GM19351 (cell line): ENCODE measurements at regions not wholly inside any gene's neighbourhood (a gene's known extent, or its start where the extent isn't known, plus 50 kb on each side); places are given as distances from the start of the nearest gene placed in this dataset.
"Not testable (repeated sequence)": the region's sequence is repeated elsewhere in the genome, so short reads cannot be mapped to it uniquely, and the experiment has no call there.

ENCODE experiments used
- ATAC-seq: cut with Tn5 transposase; IDR thresholded peaks from one replicate; pipeline ENCODE4 v1.9.1; 2021; ENCODE audit warnings: mild to moderate bottlenecking, moderate library complexity; ENCODE audit not compliant: unreplicated experiment

DNA sequence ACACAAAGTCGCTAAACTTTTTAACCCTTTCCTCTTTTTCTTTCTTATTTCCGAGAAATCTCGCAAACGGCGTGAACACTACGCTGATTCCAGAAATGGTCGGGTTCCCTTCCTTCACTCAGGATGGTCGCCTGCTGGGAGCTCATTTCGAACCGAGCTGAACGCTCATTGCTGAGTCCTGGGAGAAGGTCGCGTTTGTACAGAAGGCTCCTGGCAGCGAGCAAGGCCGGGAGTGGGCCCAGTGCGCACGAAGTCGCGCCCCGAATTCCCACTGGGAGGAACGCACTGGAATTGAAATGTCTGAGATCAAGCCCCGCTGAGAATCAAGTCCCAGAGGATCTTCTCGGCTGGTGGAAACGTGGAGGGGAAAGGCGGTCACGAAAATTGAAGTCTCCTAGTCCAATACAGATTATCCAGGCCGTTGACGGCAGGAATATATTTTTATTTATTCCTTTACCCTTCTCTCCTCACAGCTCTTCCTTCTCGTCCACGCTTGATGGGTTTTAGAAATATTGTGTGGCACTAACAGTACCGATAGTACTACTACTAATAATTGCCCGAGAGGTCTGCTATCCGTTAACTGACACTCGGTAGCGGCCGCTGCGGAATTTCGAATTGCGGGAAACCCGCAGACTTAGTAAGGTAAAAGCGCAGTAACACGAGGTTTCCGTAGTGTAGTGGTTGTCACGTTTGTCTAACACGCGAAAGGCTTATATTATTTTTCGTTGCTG lies 207.2 kb upstream of the ZNF184 start:
- peak; percentile 26 for ATAC-seq

DNA sequence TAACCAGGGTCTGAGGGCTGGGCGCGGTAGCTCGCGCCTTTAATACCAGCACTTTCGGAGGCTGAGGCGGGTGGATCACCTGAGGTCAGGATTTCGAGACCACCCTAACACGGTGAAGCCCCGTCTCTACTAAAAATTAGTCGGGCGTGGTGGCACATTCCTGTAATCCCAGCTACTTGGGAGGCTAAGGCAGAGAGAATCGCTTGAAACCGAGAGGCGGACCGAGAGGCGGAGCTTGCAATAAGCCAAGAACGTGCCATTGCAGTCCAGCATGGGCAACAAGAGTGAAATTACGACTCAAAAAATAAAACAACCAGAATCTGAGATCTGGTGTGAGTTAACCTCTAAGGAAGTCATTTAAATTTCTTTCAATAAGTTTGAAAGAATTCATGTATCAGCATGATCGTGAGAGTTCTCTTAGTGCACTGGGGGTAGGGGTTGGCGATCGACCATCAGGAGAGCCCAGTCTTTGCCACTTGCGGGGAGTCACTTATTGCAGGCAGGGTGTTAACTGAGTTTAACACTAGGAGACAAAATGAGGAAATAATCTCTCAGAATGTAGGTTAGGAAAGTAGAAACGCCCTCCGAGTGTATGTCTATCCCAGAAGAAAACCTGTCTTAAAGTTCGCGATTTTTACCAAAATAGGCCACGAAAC lies 206.5 kb upstream of the ZNF184 start:
- no peak for ATAC-seq

DNA sequence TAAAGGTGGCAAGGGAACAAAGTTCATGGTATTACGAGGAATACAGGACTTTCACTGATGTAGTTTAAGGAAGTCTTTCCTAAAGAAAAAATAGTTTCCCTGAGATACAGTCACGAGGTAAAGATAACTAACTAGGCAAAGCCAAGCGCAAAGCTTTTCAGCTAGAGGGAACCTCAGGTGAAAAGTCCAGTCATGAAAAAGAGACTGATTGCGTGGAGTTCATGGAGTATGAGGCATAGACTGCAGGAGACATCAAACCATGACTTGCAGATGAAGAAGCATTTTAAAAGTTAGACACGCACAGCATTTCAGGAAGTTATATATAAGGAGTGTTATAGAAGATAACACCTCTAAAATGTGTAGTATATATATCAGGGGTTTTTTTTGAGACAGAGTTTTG lies 205.6 kb upstream of the ZNF184 start:
- ATAC-seq, result no peak

DNA sequence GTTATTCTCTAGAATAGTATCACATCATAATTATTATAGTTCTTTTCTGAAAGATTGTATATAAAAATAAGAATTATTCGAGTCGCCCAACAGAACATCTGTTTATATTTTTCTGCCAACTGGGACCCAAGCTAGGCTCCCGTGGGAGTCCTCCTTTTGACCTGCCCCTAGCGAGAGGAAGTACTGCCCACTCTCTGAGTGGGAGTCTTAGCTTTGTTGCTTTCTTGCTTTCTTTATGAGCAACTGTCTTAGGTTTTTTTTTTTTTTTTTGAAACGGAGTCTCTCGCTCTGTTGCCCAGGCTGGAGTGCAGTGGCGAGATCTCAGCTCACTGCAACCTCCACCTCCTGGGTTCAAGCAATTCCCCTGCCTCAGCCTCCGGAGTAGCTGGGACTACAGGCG lies 202.0 kb upstream of the ZNF184 start:
- ATAC-seq, result no peak

DNA sequence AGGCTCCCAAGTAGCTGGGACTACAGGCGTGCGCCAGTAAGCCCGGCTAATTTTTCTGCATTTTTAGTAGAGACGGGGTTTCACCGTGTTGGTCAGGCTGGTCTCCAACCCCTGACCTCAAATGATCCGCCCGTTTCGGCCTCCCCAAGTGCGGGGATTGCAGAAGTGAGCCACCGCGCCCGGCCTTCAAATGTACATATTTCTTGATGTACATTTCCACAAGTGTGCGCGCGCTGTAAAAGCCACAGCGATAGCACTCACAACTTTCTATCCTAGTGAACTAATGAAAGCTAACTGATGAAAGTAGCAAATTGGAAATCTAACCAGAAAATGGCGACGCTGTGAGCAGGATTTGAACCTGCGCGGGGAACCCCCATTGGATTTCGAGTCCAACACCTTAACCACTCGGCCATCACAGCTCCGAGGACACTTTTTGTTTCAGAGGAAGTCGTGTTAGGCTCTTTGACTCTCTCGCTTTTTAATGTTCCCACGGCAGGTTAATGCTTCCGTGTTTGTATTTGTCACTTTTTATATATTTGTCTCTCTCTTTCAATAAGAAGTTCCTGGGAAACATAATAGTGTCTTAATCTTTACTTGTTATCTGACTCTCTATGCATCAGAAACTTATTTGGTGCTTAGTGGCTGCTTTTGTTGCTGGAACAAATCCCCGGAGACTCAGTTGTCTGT lies 199.4 kb upstream of the ZNF184 start:
- ATAC-seq, result peak; percentile 57

DNA sequence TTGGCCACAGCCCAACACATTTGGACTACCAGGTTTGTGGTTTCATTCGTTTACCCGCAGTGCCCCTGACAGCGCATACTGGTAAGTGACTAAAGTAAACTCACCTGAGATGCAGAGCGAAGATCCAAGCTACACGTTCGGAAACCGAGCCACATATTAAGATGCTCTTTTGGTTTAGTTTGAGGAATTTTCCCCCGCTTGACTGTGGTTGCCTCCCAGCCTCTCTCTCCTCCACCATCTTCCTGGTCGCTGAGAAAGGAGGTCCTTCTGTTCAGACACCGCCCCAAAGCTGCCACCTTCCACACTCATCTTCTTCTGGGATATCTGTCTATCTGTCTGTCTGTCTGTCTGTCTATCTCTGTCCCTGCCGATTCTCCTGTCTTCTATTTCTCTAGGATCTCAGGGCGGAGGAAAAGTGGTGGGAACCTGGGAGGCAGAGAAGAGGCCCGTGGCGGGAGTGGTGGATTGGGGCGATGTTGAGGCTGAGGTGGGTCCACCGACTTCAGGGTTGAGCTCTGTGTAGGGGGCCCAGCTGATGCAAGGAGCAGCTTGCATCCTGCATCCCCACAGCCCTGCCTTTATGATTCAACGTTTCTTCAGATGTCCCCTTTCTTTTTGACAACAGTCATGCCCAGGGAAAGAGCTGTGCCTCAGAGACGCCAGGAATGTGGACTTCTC lies 196.9 kb upstream of the ZNF184 start:
- no peak for ATAC-seq

DNA sequence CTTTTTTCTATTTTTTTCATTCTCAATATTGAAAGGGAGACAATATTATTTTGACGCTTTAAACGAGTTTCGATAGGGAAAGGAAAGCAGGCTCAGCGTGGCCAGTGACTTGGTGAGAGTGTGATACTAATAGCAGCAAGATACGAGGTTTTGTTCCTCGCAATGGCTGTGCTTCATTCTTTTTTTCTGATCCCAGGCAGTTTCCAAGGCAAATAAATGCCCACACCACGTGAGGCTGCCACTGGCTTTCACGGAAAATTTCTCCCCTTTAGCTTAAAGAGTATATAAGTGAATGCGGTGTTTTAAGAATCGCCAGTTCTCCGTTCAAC lies 196.4 kb upstream of the ZNF184 start:
- no peak for ATAC-seq

DNA sequence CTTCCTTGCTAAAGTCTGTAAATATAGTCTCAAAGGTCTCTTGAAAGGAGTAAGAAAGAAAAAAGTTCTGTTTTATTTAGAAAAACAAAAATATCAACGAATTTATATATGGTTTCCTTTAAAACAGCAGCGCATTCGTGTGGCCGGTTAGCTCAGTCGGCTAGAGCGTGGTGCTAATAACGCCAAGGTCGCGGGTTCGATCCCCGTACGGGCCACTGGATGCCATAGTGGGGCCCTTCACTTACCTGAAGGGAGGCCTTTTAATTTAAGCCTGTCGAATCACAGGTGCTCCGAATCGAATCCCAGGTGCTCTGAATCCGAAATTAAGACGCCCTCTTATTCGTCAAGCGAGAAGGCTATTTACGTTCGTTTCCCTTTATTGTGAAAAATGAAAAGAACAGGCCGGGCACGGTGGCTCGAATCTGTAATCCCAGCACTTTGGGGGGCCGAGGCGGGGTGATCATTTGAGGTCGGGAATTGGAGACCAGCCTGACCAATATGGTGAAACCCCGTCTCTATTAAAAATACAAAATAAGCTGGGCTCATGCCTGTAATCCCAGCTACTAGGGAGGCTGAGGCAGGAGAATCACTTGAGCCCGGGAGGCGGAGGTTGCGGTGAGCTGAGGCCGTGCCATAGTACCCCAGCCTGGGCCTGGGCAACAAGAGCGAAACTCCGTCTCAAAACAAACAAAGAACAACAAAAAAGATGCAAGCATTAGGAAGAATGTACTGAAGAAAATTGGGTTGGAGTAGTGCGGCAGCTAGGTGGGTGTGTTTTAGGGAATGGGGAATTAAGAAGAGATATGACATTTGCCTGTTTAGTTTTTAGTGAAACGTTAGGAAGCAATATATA lies 195.8 kb upstream of the ZNF184 start:
- ATAC-seq, result no peak

DNA sequence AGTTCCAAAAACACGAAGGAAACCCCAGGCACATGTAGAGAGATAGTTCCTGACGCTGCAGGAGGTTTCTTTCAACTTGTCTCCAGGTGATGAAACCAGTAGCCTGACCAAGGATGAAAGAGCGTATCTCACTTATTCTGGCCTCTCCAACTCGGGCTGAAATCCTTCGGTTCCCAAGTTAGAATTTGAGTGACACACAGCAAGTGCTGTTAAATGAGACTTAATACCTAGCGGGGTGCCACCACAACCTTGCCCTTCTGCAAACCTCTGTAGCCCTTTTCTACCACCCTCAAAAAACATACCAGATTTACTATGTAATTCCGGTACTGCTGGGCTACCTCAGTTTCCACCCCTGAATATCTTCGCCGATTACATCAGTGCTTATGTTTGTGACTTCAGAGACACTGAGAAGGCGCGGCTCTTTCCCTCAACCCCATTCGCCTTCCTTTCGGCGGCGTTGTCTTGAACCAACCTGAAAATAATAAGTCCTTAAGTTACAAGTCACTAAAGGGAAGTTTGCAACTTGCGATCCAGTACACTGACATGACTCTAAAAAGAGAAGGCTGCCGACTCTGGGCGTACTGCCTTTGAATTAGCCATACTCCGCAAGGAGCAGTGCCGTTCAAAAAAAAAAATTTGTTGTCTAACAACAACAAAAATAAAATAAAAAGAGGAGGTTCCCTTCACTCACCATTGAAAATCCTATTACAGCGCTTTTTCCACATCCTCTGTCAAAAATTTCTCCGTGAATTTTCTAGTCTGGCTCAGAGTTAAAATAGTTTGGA lies 194.9 kb upstream of the ZNF184 start:
- ATAC-seq, result no peak

DNA sequence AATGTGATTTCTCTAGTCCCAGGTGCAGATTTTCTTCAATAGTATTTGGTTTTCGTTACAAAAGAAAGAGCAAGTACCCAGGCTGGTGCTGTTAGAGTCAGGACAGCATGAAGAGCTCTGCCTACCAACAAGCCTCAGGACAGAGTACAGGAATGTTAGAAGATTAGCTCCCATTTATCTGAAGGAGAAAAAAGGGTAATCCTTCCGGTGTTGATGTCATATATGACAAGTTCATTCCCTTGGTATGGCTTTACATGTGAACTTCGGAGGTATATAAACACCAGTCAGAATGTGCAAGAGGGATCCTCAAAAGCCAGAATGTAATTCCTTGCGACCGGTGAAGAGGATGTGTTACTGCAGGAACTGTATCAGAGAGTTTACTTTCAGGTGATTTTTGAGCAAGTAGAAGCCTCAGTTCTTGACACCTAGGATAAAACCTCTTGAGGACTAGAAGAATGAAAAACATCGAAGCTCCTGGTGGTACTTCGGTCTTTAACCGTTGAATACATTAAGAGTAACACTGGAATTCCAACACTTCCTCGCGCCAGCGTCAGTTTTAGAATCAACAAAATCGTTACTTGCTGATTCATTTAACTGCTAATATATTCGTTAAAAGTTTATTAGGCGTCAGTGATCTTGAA lies 194.2 kb upstream of the ZNF184 start:
- ATAC-seq, result no peak

DNA sequence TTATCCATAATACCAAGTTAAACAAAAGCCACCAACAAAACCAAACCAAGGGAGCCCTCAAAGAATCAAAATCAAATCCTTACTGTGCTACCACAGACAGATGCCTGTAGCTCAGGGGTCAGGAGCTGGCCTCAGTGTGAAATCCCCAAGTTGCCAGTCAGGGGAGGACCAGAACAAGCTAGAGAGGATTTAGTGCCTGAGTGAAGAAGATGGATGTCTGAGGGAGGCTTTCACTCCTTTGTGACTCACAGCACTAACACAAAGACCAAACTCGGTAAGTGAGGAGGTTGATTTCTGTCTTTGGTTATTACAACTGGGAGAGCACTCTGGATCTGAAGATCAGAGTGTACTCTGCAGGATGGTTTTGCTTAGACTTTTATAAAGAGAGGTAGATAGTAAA lies 189.9 kb upstream of the ZNF184 start:
- no peak for ATAC-seq

DNA sequence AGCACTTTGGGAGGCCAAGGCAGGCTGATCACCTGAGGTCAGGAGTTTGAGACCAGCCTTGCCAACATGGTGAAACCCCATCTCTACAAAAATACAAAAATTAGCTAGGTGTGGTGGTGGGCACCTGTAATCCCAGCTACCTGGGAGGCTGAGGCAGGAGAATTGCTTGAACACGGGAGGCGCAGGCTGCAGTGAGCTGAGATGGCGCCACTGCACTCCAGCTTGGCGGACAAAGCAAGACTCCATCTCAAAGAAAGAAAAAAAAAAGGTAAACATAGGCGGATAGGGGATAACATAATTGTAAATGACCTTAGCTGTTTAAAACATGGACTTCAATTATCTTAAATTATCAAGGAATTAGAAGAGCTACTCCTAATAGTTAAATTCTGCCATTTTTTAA lies 189.3 kb upstream of the ZNF184 start:
- not testable (repeated sequence) for ATAC-seq

DNA sequence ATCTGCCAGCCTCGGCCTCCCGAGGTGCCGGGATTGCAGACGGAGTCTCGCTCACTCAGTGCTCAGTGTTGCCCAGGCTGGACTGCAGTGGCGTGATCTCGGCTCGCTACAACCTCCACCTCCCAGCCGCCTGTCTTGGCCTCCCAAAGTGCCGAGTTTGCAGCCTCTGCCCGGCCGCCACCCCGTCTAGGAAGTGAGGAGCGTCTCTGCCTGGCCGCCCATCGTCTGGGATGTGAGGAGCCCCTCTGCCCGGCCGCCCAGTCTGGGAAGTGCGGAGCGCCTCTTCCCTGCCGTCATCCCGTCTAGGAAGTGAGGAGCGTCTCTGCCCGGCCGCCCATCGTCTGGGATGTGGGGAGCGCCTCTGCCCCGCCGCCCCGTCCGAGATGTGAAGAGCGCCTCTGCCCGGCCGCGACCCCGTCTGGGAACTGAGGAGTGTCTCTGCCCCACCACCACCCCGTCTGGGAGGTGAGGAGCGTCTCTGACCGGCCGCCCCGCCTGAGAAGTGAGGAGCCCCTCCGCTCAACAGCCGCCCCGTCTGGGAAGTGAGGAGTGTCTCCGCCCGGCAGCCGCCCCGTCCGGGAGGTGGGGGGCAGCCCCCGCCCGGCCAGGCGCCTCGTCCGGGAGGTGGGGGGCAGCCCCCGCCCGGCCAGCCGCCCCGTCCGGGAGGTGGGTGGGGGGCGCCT lies 180.4 kb upstream of the ZNF184 start:
- ATAC-seq, result not testable (repeated sequence)

DNA sequence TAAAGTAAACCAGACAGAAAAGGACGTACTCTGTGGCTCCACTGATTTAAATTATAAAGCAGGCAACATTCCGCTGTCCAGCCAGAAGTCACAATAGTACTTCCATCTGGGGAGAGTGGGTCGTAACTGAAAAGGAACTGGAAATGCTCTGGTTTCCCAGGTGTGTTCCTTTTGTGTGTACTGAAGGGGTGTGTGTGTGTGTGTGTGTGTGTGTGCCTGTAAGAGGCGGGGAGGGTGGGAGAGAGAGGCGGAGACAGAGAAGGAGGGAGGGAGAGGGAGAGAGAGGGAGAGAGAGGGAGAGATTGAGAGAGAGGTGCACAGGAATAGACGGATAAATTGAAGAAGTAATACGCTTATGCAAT lies 178.4 kb upstream of the ZNF184 start:
- ATAC-seq, result no peak

DNA sequence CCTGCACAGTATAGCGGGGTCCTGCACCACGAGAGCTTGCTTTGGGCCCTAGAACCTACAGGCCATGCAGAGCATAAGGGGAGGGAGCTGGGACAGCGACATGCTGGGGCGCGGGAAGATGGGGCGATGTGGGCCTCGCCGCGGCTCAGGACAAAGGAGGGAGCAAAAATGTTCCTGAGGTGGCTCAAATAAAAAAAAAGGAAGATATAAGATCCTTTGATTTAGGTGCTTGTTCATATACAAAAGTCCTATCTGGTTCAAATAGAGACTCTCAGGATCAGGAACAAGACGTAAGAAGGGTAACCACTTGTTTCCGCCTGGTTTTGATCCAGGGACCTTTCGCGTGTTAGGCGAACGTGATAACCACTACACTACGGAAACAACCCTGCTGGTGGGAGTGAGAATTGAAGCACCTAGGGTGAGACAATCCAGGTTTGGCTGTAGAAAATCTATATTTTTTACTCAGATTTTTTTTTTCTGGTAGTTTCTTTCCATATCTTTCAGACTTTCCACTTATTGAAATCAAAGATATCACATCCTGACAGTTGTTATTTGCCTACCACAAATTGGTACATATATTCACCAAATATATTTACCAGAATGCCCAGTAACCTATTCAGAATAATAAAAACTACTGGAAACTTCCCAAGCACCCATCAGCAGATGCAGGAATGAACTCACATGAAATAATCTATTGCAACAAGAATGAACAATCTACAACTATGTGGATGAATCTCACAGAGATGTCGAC lies 177.9 kb upstream of the ZNF184 start:
- ATAC-seq, result no peak

DNA sequence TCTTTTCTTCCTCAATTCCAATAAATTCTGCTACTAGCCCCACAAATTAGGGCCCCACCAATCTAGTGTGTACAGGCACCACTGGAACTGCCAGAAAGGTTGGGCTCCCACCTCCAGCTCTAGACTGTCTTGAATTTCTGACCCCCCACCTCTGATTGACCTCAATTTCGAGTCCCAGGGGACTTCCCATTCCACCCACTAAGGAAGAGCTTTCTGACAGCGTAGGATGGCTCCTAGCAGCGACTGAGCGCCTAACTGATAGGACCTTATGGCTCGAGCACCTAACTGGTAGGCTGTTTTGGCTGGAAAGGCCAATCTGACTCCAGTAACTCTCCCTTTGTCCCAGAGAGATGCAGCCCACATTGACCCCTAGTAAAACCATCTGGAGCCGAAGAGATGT lies 171.6 kb upstream of the ZNF184 start:
- no peak for ATAC-seq

DNA sequence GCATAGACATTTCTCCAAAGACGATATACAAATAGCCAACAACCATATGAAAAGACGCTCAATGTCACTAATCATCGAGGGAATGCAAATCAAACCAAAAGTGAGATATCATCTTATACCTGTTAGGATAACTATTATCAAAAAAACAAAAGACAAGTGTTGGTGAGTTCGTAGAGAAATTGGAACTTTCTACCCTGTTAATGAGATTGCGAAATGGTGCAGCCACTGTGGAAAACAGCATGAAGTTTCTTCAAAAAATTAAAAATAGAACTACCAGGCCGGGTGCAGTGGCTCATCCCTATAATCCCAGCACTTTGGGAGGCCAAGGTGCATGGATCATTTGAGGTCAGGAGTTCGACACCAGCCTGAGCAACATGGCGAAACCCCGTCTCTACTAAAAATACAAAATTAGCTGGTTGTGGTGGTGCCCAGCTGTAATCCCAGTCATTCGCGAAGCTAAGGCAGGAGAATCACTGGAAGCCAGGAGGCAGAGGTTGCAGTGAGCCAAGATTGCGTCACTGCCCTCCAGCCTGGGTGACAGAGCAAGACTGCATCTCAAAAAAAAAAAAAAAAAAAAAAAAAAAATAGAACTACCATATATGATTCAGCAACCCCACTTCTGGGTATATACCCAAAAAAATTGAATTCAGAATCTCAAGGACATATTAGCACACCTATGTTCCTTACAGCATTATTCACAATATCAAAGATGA lies 170.0 kb upstream of the ZNF184 start:
- ATAC-seq, result no peak

DNA sequence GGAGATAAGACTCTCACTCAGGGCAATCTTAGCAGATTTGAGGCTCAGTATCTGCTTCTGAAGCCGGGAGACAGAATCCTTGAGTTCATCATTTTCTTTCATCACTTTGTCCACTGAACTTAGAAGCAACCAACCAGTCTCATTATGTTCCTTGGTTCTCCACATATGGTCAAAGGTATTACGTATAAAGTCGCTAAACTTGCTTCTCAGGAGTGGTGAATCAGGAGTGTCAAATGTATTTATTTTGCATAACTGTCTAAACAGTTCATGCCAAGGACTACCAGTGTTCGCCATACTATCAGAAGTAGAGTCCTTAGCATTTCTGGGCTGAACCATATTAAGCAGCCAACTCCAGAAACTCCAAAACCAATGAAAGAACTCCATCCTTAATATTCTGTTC lies 163.0 kb upstream of the ZNF184 start:
- ATAC-seq, result not testable (repeated sequence)
